Heart left ventricle (tissue), 13 donors: ENCODE measurements at regions not wholly inside any gene's neighbourhood (a gene's known extent, or its start where the extent isn't known, plus 50 kb on each side); places are given as distances from the start of the nearest gene placed in this dataset.

Experiments used
- POLR2A ChIP-seq, 2 donors: fragments of 450-650 bp; IDR thresholded peaks; one replicate each; pipeline ENCODE4 v1.6.1; 2017; ENCODE audit warnings: antibody characterized with exemption in 2 of 2, mild to moderate bottlenecking in 2 of 2, moderate library complexity in 2 of 2
- TF ChIP-seq, protein P1 (sequence below), 12 donors: fragments of 200-600 bp; sonication (generic) in 4 of 12; IDR thresholded peaks; one replicate each; pipeline versions ENCODE4 v1.5.0 to v1.8.0; 2018 to 2022; ENCODE audit warnings: antibody characterized with exemption in 12 of 12, mild to moderate bottlenecking in 5 of 12
- donor health status: ischemic (EF 13 %, LVEDD 7.1; RV severe dilation, severe dysfunction).
- donor health status: DM: no; HTN: yes; CAD: no.
- donor health status: DM: no; HTN: no; CAD: no.
- donor health status: ischemic (EF 25% LVEDD 6.9; RV normal size, moderate dysfunction).
- donor health status: ischemic (EF 25% LVEDD 5.7; RV mildly dilated, moderate dysfunction).
- donor health status: ischemic (EF 35%, LVEDD 5.7; RV mildly dilated, moderate dysfunction).
- donor health status: nonischemic (EF 11% LVEDD 7.7; RV severe dilation, severe dysfunction).
- donor health status: DM: yes; HTN: yes; CAD: no.
- donor health status: PGD.
- donor health status: ischemic (EF 29% LVEDD 5.4; RV normal size, mild dysfunction).
- donor health status: nonischemic (EF 23%, LVEDD 6.1; RV moderate dilation, normal function).

- TF ChIP-seq, protein P1, sequence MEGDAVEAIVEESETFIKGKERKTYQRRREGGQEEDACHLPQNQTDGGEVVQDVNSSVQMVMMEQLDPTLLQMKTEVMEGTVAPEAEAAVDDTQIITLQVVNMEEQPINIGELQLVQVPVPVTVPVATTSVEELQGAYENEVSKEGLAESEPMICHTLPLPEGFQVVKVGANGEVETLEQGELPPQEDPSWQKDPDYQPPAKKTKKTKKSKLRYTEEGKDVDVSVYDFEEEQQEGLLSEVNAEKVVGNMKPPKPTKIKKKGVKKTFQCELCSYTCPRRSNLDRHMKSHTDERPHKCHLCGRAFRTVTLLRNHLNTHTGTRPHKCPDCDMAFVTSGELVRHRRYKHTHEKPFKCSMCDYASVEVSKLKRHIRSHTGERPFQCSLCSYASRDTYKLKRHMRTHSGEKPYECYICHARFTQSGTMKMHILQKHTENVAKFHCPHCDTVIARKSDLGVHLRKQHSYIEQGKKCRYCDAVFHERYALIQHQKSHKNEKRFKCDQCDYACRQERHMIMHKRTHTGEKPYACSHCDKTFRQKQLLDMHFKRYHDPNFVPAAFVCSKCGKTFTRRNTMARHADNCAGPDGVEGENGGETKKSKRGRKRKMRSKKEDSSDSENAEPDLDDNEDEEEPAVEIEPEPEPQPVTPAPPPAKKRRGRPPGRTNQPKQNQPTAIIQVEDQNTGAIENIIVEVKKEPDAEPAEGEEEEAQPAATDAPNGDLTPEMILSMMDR (IDR thresholded peaks at IDR 0.05): no peak
- no peak for TF ChIP-seq POLR2A (IDR thresholded peaks at IDR 0.05)
These were observed 159.5 kb upstream of the PTBP2 start for GRCh38 chr1:96562094-96562493.
